Kidney epithelial cell (primary cell): ENCODE measurements at regions not wholly inside any gene's neighbourhood (a gene's known extent, or its start where the extent isn't known, plus 50 kb on each side); places are given as distances from the start of the nearest gene placed in this dataset.
"Not testable (repeated sequence)": the region's sequence is repeated elsewhere in the genome, so short reads cannot be mapped to it uniquely, and the experiment has no call there.

ENCODE experiments used
- DNase-seq: peaks from one replicate; pipeline ENCODE4 v3.0.0-alpha.2; 2010; ENCODE audit warnings: low read depth
- H3K27me3 ChIP-seq: 2 replicates; pipeline ENCODE4 v1.6.0; 2011; ENCODE audit warnings: low read length; ENCODE audit not compliant: control insufficient read depth, insufficient read depth
- H3K36me3 ChIP-seq: 2 replicates; pipeline ENCODE4 v1.5.1; 2011; ENCODE audit warnings: low read length; ENCODE audit not compliant: control insufficient read depth, insufficient read depth
- H3K4me3 ChIP-seq: 2 replicates; pipeline ENCODE4 v1.5.1; 2011; ENCODE audit warnings: low read depth, mild to moderate bottlenecking, control low read depth, low read length
- TF ChIP-seq, protein P1 (sequence below): IDR thresholded peaks from 2 replicates; pipeline ENCODE4 v1.5.1; 2011; ENCODE audit warnings: mild to moderate bottlenecking, moderate library complexity, low read length, control low read depth, inconsistent platforms; ENCODE audit not compliant: insufficient read depth, poor library complexity, severe bottlenecking

DNA sequence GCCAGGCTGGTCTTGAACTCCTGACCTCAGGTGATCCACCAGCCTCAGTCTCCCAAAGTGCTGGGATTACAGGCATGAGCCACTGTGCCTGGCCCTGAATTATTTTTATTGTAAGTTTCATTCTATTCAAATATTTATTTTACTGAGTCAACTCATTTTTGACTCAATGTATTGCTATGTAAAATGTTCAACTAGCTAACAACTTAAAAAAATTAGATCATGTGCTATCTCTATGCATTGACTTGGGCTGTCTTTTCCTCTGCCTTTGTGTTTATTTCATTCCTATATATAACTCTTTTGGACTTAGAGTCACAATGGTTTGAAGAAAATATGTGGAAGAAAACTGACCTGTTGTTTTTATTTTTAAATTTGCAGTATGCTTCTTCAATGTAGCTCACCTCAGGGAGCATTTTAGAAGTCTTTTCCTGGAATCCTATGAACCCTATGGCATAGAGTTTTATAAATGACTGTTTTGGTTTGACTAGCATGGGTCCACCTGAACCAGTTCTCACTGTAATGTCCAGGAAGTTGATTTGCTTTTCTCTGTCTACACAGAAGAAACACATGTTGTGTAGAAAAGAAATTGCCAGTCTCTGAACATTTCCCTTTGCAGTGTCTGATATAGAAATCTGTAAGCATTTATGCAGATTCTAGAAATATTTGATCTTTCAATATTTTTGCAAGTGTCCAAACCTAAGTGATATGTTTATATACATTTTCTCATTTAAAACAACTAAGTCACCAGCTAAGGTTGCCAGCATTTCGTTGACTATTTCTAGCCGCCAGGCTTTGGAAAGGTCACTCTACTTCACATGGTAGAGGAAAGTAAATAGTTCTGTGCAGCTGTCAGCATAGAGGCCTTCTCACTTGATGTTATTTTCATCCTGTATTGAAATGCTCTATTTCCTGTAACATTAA is 138.8 kb downstream of the PCSK1 start:
- no peaks in the 10 kb centered on the region for H3K36me3 ChIP-seq
- H3K27me3 ChIP-seq, result no peaks in the 10 kb centered on the region
- DNase-seq, result no peak
- TF ChIP-seq, protein P1, sequence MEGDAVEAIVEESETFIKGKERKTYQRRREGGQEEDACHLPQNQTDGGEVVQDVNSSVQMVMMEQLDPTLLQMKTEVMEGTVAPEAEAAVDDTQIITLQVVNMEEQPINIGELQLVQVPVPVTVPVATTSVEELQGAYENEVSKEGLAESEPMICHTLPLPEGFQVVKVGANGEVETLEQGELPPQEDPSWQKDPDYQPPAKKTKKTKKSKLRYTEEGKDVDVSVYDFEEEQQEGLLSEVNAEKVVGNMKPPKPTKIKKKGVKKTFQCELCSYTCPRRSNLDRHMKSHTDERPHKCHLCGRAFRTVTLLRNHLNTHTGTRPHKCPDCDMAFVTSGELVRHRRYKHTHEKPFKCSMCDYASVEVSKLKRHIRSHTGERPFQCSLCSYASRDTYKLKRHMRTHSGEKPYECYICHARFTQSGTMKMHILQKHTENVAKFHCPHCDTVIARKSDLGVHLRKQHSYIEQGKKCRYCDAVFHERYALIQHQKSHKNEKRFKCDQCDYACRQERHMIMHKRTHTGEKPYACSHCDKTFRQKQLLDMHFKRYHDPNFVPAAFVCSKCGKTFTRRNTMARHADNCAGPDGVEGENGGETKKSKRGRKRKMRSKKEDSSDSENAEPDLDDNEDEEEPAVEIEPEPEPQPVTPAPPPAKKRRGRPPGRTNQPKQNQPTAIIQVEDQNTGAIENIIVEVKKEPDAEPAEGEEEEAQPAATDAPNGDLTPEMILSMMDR, result no peak
- H3K4me3 ChIP-seq, result no peak overlapping the region

DNA sequence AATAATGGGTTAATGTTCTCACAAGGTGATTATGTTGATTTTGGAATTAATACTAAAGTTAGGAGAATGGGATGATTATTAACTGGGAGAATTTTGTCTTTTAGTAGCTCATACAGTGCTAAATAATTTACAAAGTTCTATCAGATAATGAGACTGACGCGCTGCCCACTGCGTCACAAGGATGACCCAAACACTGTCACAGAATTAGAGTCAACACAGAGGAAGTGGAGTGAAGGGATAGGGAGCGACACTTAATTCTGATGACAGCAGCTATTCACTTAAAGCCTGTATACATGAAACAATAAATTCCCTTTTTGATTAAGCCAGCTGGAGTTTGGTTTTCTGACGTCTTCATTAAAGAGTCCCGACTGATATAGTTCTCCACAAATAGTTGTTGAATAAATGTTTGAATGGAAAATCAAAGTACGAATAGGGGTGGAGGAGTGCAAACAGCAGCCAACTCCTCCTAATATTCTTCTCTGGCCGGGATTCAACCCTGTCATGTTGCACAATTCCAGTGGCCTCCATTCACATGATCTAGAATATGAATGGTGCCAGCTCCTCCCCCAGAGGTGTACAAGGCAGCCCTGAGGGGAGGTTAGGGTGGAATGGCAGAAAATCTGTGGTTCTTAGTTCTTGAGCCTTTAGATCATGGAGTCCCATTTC is 140.3 kb downstream of the PCSK1 start:
- DNase-seq, result no peak
- Histone ChIP-seq H3K36me3 (no peaks in the 10 kb centered on the region), H3K27me3 (no peaks in the 10 kb centered on the region), H3K4me3 (no peak overlapping the region)
- TF ChIP-seq, protein P1, result no peak

DNA sequence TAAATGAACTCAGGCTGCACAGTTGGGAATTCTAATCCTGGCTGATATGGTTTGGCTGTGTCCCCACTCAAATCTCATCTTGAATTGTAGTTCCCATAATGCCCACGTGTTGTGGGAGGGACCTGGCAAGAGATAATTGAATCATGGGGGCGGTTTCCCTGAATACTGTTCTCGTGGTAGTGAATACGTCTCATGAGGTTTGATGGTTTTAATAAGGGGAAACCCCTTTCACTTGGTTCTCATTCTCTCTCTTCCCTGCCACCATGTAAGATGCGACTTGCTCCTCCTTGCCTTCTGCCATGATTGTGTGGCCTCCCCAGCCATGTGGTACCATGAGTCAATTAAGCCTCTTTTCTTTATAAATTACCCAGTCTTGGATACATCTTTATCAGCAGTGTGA is 143.8 kb downstream of the PCSK1 start:
- not testable (repeated sequence) for H3K36me3 ChIP-seq, H3K27me3 ChIP-seq, DNase-seq, H3K4me3 ChIP-seq

DNA sequence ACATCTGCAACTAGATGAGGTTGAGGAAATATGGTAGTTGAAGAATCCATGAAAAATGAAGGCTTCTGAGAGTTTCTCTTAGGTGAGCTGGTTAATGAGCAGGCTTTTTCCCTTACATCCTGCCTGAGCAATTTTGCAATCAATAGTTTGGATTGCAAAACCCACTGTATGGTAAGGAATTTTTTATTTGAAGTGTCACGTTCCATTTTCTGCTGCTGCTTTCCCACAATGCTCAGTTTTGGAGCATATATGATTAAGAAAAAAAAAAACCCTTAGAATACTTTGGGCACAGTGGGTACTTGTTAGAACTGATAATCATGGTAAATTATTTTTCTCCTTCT is 144.2 kb downstream of the PCSK1 start:
- H3K4me3 ChIP-seq, result no peak overlapping the region

DNA sequence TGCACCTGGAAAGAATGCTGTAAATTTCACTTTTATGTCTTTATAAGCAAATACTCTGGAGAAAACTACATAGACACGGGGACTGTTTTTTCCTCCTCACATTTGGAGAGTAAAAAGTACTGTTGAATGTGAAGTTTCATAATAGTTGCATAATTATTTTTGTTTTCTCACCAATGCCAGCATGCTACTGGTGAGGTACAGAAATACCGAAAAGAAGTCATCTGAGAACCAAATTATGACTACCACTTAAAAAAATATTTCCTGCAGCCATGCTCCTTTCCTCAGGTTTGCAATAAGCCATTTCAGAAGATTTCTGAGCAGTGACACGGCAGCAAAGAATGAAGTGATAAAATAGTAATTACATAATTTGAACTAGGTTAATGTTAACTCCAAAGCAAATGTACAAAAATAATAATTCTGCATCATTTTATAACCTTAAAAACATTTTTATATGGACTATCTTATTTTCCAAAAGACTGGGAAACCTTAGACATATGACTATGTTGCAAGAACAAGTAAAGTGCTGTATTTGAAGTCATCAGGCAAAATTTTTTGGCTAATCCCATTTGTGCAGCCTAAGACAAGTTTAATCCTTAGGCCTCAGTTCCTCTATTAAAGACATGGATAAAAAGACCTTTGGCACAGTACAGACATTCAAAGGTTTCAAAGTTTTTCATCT is 144.7 kb downstream of the PCSK1 start:
- H3K27me3 ChIP-seq, result no peaks in the 10 kb centered on the region
- no peak overlapping the region for H3K4me3 ChIP-seq
- no peak for DNase-seq
- no peaks in the 10 kb centered on the region for H3K36me3 ChIP-seq
- TF ChIP-seq, protein P1, result no peak

More for the DNA sequence above, 144.2 kb downstream of the PCSK1 start:
- no peaks in the 10 kb centered on the region for H3K27me3 ChIP-seq
- DNase-seq, result no peak
- TF ChIP-seq, protein P1, result no peak
- no peaks in the 10 kb centered on the region for H3K36me3 ChIP-seq

DNA sequence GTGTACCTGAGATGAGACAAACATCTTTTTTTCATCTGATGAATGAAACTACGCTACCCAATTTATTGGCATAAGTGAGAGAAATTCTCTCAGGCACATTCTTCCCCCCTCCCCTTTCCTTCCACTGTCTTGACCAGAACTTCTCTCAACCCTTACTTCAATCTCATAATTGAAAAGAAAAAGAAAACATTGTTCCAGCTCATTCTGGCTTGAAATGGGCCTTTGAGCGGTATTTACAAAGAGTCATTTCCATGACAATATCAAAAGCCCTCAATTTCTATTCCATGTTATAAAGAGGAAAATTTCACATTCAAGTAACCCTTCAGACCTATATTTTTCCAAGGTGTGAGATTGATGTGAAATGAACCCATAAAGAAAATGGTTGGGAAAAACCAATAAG is 145.9 kb downstream of the PCSK1 start:
- Histone ChIP-seq H3K4me3 (no peak overlapping the region), H3K36me3 (no peaks in the 10 kb centered on the region), H3K27me3 (no peaks in the 10 kb centered on the region)
- DNase-seq, result no peak
- TF ChIP-seq, protein P1, result no peak
